Kidney glomerular epithelial cell (primary cell): ENCODE measurements at regions not wholly inside any gene's neighbourhood (a gene's known extent, or its start where the extent isn't known, plus 50 kb on each side); places are given as distances from the start of the nearest gene placed in this dataset.

Source experiments
- DNase-seq: peaks from one replicate; lab custom pipeline; 2025; lab: John Stamatoyannopoulos, UW

GRCh38 chr11:70703141-70704064 lies 305.1 kb downstream of the CTTN start:
- no peak for DNase-seq

GRCh38 chr11:70705097-70705496 lies 306.8 kb downstream of the CTTN start:
- DNase-seq, result no peak

GRCh38 chr11:70705930-70706329 lies 307.6 kb downstream of the CTTN start:
- DNase-seq, result no peak

GRCh38 chr11:70707821-70708220 lies 309.5 kb downstream of the CTTN start:
- no peak for DNase-seq

- DNase-seq, result no peak
These were observed 311.3 kb downstream of the CTTN start for GRCh38 chr11:70709596-70709995.

GRCh38 chr11:70710192-70710591 lies 311.9 kb downstream of the CTTN start:
- DNase-seq, result no peak

- DNase-seq, result no peak
These were observed 312.3 kb downstream of the CTTN start for GRCh38 chr11:70710601-70711000.

GRCh38 chr11:70711095-70711910 lies 313.0 kb downstream of the CTTN start:
- DNase-seq, result no peak

- DNase-seq, result no peak
These were observed 313.5 kb downstream of the CTTN start for GRCh38 chr11:70711911-70712185.

GRCh38 chr11:70712471-70712870 lies 314.1 kb downstream of the CTTN start:
- no peak for DNase-seq

GRCh38 chr11:70713086-70713835 lies 314.9 kb downstream of the CTTN start:
- no peak for DNase-seq

- DNase-seq, result no peak
These were observed 315.8 kb downstream of the CTTN start for GRCh38 chr11:70713988-70714665.

- no peak for DNase-seq
These were observed 317.0 kb downstream of the CTTN start for GRCh38 chr11:70715166-70715951.

GRCh38 chr11:70716216-70716615 lies 317.9 kb downstream of the CTTN start:
- DNase-seq, result no peak

- DNase-seq, result no peak
These were observed 318.9 kb downstream of the CTTN start for GRCh38 chr11:70716986-70717775.

- no peak for DNase-seq
These were observed 319.7 kb downstream of the CTTN start for GRCh38 chr11:70717936-70718595.

GRCh38 chr11:70719516-70719915 lies 321.2 kb downstream of the CTTN start:
- DNase-seq, result no peak

- no peak for DNase-seq
These were observed 322.0 kb downstream of the CTTN start for GRCh38 chr11:70720281-70720680.

- DNase-seq, result no peak
These were observed 322.7 kb downstream of the CTTN start for GRCh38 chr11:70721006-70721405.

GRCh38 chr11:70725278-70725677 lies 326.9 kb downstream of the CTTN start:
- no peak for DNase-seq
